ENCODE measurements at regions not wholly inside any gene's neighbourhood (a gene's known extent, or its start where the extent isn't known, plus 50 kb on each side); places are given as distances from the start of the nearest gene placed in this dataset.

- Mint-ChIP-seq H3K27ac (no peak overlapping the region), H3K36me3 (ENCODE audit: low read depth) (no peaks in the 10 kb centered on the region), H3K27me3 (peaks cover 5% of the 10 kb centered on the region), H3K9me3 (no peaks in the 10 kb centered on the region), H3K4me1 (ENCODE audit: low read depth) (no peaks in the 10 kb centered on the region), H3K4me3 (no peak overlapping the region)
- POLR2A ChIA-PET = interaction anchor here (0.6 to 0.7 kb wide), 2 partner anchors 92 to 542 kb away, joined by 3 read pairs; no protein-coding TSS in a partner anchor
- ATAC-seq = no peak
- CTCF ChIA-PET = no interaction called here
- DNase-seq = no peak
- intact Hi-C loops (cut with micrococcal nuclease) = no loop called here
- no peak for TF ChIP-seq CTCF (IDR thresholded peaks at IDR 0.05)
Observed at GRCh38 chr3:10627884-10628572, 122.6 kb upstream of the ATP2B2 start.

- H3K4me3 Mint-ChIP-seq = no peak overlapping the region
- intact Hi-C loops (cut with micrococcal nuclease) = no loop called here
- H3K36me3 Mint-ChIP-seq (ENCODE audit: low read depth) = no peaks in the 10 kb centered on the region
- DNase-seq = no peak
- H3K9me3 Mint-ChIP-seq = no peaks in the 10 kb centered on the region
- CTCF ChIA-PET = no interaction called here
- no peak for ATAC-seq
- H3K27ac Mint-ChIP-seq = no peak overlapping the region
- peaks cover 10% of the 10 kb centered on the region for H3K27me3 Mint-ChIP-seq
- POLR2A ChIA-PET = no interaction called here
- no peak for TF ChIP-seq CTCF (IDR thresholded peaks at IDR 0.05)
- H3K4me1 Mint-ChIP-seq (ENCODE audit: low read depth) = no peaks in the 10 kb centered on the region
Observed at GRCh38 chr3:10628891-10629670, 123.7 kb upstream of the ATP2B2 start.

GRCh38 chr3:10629671-10630040 is 124.3 kb upstream of the ATP2B2 start:
- no peak for TF ChIP-seq CTCF (IDR thresholded peaks at IDR 0.05)
- Mint-ChIP-seq H3K4me1 (ENCODE audit: low read depth) (no peaks in the 10 kb centered on the region), H3K9me3 (no peaks in the 10 kb centered on the region), H3K27ac (no peak overlapping the region), H3K4me3 (no peak overlapping the region), H3K36me3 (ENCODE audit: low read depth) (no peaks in the 10 kb centered on the region), H3K27me3 (peaks cover 11% of the 10 kb centered on the region)
- no peak for ATAC-seq
- CTCF ChIA-PET = no interaction called here
- DNase-seq = no peak
- intact Hi-C loops (cut with micrococcal nuclease) = no loop called here
- POLR2A ChIA-PET = no interaction called here

- H3K4me1 Mint-ChIP-seq (ENCODE audit: low read depth) = no peaks in the 10 kb centered on the region
- intact Hi-C loops (cut with micrococcal nuclease) = no loop called here
Observed at GRCh38 chr3:10631224-10631623, 125.8 kb upstream of the ATP2B2 start.

More at GRCh38 chr3:10631224-10631623, 125.8 kb upstream of the ATP2B2 start:
- Mint-ChIP-seq H3K27ac (no peak overlapping the region), H3K9me3 (peaks cover 2% of the 10 kb centered on the region), H3K4me3 (no peak overlapping the region), H3K36me3 (ENCODE audit: low read depth) (no peaks in the 10 kb centered on the region), H3K27me3 (peaks cover 15% of the 10 kb centered on the region)
- ATAC-seq (no peak), DNase-seq (no peak)
- no peak for TF ChIP-seq CTCF (IDR thresholded peaks at IDR 0.05)
- ChIA-PET POLR2A (no interaction called here), CTCF (no interaction called here)
